Activated naive CD8-positive, alpha-beta T cell treated with anti-CD3 and anti-CD28 coated beads, Interleukin-2, amount 50 U/mL, for 16 hours (primary cell): ENCODE measurements at regions not wholly inside any gene's neighbourhood (a gene's known extent, or its start where the extent isn't known, plus 50 kb on each side); places are given as distances from the start of the nearest gene placed in this dataset.

ENCODE experiments used
- DNase-seq: peaks from one replicate; pipeline ENCODE4 v3.0.0-alpha.2; 2020; ENCODE audit warnings: low read depth, low spot score

DNA sequence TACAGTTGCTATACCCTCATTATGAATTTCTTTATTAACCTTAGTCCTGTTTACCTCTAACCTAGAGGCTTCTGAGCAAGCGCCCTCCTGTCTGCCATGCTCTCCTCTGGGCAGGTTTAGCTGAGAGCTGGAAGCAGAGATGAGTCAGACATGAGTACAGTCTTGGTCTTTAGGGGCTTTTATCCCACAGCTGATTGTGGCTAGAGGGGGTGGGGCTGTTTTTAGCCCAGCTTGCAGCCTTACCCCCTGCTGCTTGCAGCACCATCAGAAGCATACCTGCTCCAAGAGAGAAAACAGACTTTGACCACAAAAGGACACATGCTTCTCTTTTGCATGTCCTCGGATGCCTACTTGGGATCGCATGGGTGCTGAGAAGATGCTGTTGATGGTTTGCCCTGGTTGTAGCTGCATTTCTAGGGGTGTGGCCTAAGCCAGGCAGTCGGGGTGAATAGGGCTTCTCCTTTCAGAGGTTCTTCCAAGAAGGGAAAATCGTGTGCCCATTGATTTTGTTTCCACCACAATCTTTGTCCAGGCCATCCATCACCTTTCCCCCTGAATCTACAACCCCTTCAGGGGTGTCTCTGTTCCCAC is 115.0 kb upstream of the LGALSL start:
- no peak for DNase-seq

DNA sequence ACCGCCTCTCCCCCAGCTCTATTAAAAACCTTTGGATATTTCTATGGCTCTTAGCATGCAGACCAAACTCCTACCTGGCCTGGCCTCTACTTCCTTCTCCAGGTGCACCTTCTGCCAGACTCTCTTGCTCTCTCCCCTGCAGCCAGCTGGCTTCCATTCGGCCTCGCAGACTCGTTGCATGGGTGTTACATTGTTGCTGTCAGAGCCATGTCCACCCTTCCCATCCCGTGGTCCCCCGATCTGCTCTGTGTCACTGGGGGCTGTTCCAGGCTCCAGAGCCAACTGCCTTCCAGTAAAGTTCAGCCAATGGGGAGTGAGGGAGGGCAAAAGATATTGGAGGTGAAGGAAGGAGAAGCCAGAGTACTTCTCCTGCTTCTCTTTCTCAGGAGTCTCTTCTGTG is 112.5 kb upstream of the LGALSL start:
- no peak for DNase-seq

DNA sequence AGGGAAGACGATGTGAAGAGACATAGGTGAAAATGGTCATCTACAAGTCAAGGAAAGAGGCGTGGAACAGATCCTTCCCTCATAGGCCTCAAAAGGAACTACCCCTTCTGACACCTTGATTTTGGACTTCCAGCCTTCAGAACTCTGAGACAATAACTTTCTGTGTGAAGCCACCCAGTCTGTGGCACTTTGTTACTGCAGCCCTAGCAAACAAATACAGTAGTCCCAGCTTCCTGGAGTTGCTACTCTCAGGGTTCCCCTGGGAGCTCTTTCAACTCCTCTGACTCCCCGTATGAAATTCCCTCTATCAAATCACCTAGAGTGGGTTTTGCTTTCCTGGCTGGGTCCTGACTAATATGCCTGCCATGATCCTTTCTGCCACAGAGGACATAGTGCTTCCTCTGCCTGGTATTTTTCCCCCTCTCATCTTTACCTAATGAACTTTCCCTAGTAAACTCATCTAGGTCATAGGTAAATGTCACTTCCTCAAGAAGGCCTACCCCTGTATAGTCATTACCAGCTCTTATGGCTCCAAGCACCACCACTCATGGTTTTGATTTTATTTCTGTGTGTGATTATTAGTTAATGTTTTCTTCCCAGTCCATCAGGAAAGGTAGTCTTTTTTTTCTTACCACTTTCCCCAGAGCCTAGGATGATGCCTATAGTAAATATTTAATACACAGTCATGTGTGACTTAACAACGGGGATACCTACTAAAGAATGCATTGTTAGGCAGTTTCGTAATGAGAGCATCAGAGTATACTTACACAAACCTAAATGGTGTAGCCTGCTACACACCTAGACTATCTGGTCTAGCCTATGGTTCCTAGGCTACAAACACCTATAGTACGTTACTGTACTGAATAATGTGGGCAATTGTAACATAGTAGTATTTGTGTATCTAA is 111.5 kb upstream of the LGALSL start:
- no peak for DNase-seq

DNA sequence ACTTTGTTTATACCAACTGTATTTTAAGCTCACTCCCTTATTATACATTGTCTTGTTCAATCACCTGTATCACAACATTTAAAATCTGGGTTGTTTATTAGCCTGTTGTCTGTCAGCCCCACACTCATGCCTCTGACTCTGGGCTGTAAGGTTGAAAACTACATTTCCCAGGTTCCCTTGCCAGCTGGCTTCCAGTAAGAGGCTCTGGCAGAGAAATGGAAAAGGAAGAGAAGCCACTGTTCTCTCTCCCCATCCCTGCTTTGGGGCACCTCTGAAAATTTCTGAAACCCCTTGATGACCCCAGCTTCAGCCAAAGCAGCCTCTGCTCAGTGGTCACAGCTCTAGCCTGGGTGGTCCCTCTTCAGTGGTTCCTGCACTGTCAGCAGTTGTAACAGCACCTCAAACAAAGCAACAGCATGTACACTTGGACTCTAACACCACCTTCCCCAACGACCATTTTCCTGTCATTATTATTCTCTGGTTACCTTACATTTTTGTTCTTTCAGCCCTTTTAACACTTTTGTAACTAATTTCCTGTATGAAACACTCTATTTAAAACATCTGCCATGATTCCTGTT is 108.9 kb upstream of the LGALSL start:
- no peak for DNase-seq

DNA sequence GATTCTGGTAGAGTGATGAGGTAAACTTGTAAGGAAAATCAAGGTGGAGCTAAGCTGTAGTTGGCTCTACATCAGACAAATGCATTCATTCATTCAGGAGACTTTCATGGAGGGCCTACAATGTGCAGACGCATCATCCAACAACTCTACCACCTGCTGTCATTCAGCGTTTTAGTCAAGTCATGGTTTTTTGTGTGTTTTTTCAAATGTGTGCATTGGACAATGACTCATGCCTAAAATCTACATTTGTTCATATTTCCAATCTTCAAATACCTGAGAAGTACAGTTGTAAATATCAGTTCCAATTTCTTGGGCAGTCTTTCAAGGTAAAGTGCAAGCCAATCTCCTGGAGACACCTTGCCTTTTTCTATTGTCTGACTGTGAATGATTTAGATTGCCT is 108.0 kb upstream of the LGALSL start:
- DNase-seq: no peak

DNA sequence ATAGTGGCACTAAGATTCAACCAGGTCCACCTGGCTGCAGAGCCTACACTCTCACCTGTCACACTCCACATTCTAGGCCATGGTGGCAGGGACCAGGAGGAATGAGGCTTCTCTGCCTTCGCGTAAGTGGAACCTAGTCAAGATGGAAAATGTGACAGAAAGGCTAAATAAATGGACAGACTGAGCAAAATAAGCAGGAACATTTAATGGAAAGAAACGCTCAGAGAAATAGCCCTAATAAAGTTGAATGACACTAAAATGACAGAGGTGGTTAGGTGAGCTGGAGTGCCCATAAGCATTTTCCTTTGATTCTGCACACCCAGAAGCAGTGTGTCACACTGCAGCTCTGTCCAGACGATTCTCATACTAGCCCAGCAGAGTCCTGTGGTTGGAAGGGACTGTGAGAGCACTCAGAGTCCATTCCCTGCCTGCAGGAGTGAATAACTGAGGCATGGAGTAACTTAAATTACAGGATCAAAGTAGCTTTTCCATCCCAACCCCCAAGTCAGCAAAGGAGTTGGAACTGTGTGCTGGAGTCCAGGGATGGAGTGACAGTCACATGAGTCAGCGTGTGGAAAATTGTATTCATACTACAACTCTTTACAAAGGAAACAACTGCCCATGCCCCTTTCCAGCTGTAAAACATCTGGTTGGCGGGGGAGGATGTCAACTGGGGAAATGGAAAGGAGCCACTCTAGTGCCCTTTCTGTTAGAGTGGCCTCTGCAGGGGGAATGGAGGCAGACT is 105.4 kb upstream of the LGALSL start:
- no peak for DNase-seq

DNA sequence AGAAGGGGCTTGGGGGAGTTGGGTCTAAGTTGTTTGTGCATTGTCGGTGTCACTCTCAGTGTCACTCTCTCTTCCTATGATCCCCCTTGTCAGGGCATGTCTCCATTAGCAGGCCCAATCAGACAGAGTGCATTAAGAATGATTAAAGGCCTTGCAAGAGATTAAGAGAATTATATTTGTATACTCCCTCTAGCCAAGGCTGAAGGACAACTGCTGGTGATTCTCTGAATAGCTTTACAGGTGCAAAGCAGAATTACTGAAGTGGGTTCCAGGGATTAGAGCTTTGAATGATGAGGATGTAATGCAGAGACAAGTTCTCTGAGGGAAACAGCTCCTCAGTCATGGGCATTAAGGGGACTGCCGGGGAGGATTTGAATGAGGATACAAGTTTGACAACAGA is 104.8 kb upstream of the LGALSL start:
- no peak for DNase-seq

DNA sequence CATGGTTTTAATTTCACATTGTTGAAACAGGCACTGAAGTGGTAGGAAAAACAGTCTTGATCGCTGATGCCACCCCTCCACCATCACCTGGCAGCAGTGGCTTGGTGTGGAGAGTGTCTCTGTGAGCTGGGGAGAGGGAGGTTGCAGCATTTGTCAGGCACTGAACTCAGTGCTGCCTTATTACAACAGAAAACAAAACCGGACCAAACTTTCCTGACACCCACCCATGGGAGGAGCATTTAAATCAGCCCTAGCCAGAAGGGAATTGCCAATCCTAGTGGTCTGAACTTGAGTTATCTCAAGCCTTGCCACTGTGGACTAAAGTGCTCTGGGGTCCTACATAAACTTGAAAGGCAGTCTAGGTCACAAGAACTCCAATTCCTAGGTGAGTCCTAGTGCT is 103.0 kb upstream of the LGALSL start:
- DNase-seq: no peak

DNA sequence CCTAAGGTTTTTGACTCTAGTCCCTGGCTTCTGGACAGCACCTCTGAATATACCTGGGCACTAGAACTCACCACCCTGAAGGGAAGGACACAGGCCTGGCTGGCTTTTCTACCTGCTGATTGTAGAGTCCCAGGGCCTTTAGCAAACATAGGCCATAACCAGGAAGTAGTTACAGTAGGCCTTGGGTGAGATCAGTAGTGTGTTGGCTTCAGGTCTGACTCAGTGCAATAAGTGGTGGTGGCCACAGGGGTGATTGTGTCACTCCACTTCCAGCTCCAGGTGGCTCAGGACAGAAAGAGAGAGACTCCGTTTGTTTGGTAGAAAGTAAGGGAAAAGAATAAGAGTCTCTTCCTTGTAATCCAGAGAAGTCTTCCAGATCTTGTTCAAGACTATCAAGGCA is 101.7 kb upstream of the LGALSL start:
- no peak for DNase-seq

DNA sequence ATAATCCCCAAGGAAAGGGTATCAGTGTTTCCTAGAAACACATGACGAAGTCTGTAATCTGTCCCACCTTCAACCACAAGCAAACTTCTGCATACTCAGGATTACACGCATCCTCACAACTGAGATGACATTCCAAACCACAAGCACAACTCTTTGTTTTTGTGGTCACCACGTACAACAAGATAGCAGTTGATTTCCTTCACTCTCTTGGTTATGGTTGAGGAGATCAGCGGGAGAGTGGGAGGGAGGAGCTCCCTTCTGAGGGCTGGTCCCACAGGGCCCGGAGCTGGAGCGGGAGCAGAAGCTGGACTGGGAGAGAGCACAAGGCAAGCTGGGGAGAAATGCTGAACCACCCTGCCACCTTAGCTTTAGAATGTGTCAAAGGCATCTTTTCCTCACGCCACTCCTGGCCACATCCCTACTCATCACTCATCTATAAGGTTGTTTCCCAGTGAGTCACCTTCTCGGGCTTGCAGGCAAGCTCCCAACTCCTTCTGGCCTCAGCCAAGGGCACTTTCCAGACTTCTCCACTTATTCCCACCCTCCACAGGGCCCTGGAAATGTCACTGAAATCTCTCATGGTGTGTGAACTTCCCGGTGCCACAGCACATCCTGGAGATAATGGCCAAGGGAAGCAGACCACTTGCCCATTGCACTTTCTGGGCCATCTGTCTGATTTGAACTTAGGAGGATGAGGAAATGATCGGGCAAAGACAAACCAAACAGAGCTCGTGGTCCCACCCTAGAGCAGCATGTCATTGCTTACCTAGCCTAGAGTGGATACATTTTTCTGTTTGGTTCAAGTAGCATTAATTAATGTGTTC is 98.9 kb upstream of the LGALSL start:
- no peak for DNase-seq

DNA sequence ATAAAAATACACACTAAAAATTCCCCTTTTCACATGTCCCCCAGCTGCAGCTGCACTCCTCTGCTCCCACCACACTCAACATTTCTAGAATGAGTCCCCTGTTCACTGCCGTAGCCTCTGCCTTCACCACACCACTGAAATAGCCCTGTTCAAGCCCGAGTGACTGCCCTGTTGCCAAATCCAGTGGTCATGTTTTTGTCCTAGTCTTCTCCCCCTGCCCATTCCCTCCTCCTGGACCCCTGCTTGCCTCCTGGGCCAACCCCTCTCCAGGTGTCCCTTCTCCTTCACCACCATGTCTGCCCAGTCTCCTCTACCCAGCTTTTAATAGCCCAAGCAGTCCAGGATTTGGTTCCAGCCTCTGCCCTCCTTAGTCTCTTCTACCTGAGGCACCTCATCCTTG is 97.1 kb upstream of the LGALSL start:
- DNase-seq: no peak

DNA sequence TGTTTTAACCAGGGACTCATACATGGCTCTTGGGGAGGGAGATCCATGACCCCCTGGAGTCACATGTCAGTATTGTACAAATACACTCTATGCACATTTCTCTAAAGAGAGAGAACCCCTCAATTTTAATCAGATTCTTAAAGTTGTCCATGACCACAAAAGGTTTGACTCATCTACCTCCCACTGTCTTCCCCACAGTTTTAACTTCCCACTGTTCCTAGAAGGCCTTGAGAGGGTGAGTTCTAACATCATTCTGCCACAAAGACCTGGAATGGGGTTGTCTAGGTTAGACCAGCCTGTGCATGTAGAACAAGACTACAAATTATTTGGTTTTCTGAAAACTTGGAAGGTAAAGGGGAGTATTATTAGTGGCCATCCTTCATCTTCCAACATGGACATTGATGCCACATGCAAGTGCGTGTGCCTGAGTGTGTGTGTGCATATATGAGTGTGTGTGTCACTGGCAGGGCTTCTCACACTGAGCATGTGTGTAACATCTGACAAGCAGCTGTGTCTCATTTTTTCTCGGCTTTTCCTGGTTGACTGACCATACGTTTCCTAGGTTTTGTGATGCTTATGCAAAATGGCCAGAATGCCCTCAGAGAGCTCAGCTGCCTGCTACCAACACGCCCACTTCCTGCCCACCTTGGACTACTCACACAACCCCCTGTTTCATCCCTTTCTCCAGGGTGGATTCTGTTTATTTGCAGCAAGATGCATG is 94.6 kb upstream of the LGALSL start:
- no peak for DNase-seq

DNA sequence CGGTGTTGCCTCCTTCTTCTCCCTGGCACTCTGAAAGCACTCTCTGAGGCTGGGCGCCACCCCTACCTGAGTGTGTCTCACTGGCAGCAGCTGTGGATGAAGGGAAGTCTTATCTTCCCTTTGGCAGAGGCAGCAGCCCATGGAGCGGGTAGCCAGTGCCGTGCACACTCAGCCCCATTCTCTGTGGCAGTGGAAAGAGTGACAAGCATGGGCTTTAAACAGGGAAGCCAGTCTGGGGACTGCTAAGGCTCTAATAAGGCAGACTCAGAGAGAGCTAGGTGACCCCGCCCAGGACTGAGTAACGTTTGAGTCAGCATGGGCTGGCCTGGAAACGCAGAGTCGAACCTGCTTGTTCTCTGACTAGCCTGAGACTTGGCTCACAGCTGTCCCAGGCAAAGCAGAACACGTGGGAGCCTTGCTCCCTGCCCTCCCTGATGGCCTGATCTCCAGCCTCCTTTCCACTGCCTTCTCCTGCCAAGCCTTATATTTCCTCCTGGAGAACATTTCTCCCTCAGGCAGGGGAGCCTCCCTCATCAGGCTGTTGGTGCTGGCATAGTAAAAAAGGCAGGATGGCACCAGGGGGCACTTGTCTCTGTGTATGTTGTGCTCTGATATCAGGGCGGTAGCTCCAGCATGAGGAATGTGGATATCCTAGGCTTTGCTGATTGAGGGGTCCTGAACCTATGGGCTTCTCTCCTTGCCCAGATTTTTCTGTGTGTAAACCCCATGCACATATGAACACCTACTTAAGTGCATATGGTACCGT is 93.9 kb upstream of the LGALSL start:
- DNase-seq: no peak

DNA sequence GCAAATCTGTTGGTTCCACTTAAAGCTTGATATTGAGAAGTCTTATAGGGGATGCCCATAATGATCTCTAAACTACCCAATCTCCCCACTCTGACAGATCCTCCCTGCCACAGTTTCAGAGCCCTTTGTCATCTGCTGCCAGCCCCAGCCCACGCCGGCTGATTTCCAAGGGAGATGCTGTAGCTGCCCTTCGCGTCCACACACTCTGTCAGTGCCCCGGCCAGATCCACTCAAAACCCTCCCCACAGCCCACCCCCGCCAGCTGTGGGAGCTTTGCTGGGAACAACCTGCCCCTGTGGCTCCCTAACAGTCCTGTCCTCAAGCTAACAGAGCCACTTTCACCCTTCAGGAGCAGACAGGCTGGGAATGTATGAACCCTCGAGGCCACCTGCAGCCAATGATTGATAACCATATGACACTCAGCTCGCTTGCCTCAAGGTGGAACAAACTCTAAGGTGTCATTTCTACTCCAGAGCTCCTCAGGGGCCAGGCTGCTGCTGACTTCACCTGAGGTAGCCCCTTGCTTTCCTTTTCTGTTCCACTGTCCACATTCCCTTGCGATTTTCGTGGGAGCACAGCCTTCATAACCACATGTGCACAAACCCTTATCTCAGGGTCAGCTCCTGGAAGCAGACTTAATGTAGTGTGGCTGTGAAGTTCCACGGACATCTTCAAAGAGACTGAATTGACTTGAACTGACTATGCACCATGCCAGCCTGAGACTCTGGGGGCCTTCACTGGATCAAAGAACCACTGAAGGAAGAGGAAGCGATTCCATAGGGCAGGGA is 92.6 kb upstream of the LGALSL start:
- DNase-seq: no peak

DNA sequence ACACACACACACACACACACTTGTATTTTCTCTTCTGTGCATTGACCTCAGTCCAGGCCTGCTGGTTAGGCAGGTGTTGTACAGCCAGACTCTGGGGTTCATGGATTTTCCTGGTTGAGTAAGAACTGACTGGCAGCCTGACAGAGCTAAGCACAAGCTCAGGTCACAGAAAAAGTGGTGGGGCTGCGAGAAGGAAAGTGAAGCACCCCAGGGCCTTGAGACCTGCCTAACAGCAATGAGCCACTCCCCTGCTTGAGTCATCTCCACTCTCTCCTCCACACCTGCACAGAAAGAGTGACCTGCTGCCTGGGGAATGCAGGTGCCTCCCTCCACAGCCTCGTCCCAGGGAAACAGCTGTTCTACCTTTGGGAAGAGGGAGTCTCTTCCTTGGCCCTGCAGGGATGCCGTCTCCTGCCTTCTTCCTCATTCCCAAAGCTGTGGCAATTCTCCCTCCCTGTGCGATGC is 91.4 kb upstream of the LGALSL start:
- DNase-seq: no peak

DNA sequence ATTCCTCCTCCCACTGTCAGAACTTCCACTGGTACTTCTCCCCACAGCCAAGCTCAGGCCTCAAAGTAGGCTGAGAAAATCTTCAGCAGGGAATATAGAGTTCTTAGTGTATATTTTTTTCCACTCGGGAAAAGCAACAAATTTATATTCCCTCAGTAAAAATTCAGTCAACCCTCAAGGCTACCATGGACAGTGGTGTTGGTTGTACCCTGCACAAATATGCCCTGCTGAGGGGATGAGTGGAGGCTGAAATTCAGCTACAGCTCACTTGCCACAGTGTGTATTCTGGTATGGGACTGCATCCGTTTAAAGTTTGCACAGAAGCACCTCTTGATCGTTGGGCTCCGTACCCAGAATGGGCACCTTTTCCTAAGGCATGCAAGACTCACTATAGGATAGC is 90.8 kb upstream of the LGALSL start:
- no peak for DNase-seq

DNA sequence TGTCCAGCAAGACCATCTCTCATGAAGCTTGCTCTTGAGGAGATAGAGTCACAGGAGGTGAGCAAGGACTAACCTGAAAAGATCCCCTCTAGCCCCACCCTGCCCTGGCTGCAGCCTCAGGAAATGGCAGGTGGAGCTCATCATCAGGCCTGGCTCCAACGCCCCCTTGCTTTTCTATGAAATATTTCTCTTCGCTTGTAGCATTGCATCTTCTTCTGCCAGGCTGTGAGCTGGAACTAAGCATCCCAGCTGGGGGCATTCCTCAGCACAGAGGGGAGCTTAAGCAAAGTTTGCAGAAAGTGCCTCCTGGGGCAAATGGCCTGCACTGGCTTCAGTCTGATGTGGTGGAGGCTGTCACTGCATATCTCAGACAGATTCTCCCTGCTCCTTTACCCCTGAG is 90.1 kb upstream of the LGALSL start:
- DNase-seq: no peak

DNA sequence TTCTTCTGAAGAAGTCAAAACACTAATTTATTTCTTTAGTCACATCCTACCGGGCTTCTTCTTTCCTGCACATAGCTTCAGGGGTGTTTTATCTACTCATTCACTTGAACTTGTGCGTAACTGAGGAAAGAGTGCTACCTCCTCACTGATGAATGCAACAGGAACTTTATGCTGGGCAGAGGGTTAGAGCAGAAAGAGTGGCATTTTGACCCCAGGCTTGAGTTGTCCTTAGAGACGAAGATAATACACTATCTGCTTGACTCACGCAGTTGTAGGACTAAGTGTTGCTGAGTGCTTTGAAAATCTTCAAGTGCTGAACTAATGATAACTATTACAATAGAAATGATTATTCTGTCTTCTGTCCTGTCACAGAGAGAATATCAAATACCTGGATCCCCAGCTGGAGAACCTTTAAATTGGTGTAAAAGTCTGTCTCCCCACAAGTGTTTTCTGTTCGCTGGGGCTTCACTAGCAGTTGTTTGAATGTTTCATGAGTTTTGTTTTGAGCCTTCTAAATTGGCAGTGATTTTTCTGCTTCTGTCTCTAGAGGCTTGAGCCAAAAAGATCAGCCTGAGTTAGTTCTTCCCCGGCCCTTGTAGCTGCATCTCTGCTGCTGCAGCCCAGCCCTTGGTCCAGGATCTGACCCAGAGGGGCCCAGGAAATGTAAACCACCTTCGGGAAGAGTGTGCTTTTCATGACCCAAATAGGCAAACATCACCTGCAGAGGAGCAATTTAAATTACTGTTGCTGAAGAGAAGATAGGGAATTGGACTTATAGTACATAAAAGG is 86.3 kb upstream of the LGALSL start:
- no peak for DNase-seq
